Stimulated activated naive CD4-positive, alpha-beta T cell (primary cell): ENCODE measurements at regions not wholly inside any gene's neighbourhood (a gene's known extent, or its start where the extent isn't known, plus 50 kb on each side); places are given as distances from the start of the nearest gene placed in this dataset.
"Not testable (repeated sequence)": the region's sequence is repeated elsewhere in the genome, so short reads cannot be mapped to it uniquely, and the experiment has no call there.

ENCODE experiments used
- DNase-seq, 6 experiments: peaks; one replicate each; lab custom pipeline; 2025; lab: John Stamatoyannopoulos, UW

DNA sequence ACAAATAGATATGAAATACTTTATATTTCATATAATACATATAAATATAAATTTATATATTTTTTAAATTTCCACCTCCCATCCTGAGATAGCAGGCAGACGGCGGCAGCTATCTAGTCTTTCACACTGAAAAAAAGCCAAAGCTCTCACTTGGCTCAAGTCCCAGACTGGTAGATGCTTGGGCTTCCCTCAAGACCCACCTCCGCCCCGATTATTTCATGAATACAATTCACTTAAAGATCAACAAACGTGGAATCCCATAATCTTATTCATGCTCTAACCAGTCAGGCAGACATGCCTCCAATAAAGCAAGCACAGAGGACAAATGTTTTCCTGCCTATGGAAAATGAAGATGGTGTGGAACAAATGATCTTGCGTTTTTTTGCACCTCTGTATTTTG, 275.9 kb upstream of the NR2F2 start:
- DNase-seq: no peak

DNA sequence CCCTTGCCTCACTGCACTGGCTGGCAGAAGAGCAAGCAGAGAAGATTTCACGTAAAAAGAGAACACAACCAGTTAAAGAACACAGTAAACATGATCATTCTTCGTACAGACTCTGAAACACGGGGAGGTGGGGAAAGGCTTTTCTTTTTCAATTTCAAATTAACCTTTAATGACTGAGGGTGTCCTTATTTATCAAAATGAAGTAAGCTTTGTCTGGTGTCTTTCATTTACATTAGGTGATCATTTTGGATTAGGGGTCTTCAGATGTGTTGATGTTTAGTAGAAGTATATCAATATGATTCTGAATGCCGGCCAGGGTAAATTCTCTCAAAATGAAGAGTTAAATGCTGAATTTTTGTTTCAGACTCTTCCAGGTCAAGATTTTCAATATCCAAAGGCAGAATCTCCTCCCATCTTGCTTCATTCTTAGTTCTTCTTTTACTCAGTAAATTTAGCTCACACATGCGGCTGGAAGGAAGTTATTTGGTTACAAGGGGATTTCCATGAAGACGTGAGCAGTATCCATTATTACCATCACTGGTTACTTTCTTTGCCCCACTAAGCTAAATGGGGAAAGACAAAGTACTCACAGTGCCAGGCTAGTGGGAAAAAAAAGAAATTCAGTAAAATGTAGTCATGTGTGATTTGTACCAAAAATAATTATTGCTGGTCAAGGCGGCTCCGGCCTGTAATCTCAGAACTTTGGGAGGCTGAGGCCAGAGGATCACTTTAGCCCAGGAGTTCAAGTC, 272.2 kb upstream of the NR2F2 start:
- no peak for DNase-seq

DNA sequence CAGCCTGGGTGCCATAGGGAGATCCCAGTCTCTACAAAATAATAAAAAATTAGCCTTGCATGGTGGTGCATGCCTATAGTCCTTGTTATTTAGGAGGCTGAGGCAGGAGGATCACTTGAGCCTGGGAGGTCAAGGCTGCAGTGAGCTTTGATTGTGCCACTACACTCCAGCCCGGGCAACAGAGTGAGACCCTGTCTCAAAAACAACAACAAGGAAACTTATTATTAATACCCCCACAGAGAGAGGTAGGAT, 271.7 kb upstream of the NR2F2 start:
- not testable (repeated sequence) for DNase-seq

DNA sequence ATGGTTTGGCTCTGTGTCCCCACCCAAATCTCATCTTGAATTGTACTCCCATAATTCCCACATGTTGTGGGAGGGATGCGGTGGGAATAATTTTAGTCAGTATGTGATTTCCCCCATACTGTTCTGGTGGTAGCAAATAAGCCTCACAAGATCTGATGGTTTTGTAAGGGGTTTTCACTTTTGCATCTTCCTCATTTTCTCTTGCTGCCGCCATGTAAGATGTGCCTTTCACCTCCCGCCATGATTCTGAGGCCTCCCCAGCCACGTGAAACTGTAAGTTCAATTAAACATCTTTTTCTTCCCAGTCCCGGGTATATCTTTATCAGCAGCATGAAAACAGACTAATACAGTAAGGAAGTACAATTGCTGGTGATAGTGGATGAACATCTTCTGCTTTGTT, 269.9 kb upstream of the NR2F2 start:
- DNase-seq: not testable (repeated sequence)

DNA sequence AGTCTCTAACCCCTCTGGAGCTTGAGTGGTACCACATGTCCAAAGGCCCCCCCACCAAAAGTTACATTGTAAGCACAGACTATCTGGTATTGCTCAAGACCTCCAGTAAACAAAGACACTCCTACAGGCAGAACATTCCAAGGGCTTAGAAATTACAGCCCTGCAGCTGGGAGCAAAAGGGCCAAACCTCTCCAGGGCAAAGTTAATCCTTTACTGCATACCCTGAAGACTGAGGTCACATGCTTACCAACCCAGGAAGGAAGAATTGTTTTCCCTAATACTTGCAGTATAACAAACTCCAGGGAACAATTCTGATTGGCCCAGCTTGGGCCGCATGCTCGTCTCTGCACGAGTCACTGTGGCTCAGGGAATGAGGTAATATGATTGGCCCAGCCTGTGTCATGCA, 266.1 kb upstream of the NR2F2 start:
- no peak for DNase-seq

DNA sequence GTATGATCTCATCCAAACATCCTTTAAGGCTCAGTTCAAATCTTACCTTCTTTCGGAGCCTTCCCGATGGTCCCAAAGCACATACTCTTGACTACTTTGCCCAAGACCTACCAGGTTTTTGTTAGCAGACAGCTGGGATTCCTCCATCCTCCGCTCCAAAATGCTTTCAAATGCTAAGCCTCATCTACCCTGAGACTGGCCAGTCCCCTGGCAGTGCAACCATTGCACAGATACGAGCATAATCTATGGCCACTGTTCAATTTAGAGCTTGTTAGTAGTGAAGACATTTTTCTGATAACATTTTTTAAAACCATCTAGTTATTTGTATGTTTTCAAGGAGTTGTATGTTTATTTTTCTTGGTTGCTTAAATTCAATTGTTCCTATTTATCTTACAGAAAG, 264.4 kb upstream of the NR2F2 start:
- no peak for DNase-seq

DNA sequence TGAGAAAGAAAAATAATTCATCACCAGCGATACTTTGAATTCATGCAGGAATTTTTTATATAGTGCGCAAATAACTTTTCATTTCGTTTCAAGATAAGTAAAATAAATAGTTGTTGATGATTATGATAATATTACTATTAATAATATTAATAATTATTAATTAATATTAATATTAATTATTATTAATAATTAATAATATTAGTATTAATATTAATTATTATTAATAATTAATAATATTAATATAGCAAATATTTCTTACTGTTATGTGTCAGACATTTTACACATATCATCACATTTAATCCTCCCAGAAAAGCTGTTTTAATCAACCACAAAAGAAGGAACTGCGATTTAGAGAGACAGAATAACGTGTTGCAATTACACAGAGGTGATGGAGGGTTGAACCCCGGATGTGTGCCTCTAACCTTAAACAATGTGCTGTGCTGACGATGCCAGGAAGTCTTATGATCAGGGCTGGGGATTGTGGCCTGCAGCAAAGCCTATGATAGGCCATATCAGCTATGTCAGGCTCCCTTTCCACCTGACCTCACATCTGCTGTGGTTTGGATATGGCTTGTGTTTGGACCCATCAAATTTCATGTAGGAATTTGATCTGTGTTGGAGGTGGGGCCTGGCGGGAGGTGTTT, 263.5 kb upstream of the NR2F2 start:
- no peak for DNase-seq

DNA sequence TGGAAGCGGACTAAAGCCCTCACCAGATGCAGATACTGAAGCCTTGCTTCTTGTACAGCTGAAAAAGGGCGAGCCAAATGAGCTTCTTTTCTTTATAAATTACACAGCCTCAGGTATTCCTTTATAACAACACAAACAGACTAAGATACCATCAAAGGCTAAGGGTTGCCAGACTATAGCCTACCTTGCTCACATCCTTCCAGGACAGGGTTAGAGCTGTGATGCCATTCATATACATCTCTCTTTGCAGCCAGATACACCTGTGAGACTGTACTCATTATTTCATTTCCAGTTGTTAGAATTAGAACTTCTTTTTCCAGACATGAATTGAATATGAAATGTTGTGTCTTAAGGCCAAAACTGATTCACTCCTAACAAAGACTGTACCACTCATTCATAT, 262.8 kb upstream of the NR2F2 start:
- no peak for DNase-seq

DNA sequence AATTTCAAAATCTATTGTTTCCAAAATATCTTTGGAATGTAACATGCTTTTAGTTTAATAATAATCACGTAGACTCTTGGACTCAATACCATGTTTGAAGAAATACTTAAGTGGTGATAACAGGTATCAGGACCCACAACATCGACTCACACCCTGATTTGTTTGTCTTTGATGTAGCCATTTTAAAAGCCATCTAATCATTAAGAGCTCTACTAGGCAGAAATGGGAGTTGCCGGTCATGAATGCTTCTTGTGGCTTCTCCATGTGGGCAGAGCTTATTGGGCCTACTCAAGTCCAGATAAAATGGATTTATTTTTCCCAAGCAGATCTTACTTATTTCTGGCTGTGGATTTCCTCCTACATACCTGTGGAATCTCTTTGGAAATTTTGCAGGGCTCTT, 261.6 kb upstream of the NR2F2 start:
- DNase-seq: no peak

DNA sequence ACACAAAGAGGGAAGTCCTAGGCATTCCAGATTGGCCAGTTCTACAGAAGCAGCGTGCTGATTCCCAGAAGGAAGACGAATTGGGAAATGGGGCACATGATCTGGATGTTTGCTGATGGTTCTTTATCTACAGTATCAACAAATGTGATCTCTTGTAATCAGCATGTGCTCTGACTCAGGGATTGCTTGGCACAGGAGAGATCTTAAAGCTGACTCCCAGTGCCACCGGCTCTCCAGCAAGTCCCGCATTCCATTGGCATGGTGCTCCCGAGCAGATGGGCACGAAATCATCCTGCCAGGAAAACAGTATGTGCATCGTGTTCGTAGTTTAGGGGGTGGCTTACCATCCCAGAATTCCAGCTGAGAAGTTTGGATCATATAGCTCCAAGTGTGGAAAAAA, 259.9 kb upstream of the NR2F2 start:
- no peak for DNase-seq

DNA sequence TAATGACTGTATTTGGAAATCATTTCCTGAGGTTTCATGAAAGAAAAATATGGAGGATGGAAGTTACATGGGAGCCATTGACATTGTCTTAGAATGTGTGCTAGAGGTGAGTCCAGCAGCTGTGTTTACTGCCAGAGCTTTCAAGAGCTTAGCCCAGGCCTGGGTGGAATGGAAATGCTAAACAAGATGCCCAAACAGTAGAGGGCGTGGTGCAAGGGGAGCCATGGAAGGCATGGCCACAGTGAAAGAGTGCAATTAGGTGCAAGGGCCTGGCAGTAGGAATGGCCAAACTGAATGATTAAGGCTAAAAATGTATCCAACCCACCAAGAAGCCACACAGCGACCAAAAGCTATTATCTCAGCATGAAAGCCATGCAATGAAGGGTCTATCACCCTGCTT, 257.7 kb upstream of the NR2F2 start:
- no peak for DNase-seq

DNA sequence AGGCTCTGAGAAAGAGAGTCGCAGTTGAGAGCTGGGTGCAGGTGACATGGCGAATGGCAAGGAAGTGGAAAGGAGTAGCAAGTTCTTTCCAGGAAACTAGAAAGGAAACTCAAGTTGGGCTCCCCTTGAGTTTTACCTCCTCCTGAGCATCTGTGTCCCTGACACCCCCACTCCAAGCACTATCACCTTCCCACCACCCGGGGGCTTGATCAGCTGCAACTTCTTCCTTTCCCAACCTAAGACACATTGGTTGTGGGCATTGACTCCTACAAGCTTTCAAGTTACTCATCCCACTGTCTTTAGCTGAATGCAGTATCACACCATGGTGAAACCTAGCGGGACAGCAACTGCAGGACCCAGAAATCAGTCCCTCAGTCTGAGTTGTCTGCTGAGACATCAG, 256.6 kb upstream of the NR2F2 start:
- no peak for DNase-seq

DNA sequence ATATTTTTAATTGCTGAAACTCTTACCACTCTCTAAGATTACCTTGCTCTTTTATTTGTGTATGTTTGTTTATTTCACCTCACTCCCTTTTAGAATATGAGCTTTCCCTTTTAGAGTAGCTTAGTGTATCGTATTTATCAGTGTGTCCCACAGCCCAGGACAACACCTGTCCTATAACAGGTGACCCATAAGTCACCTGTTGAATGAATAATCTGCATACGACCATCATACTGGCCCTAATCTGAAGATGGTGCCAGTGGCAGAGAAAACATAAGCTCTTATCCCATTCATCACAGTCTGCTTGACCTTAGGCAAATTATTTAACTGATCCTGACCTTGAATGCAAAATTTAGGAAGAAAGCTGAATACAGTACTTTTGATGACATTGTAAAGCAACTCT, 254.6 kb upstream of the NR2F2 start:
- DNase-seq: no peak

DNA sequence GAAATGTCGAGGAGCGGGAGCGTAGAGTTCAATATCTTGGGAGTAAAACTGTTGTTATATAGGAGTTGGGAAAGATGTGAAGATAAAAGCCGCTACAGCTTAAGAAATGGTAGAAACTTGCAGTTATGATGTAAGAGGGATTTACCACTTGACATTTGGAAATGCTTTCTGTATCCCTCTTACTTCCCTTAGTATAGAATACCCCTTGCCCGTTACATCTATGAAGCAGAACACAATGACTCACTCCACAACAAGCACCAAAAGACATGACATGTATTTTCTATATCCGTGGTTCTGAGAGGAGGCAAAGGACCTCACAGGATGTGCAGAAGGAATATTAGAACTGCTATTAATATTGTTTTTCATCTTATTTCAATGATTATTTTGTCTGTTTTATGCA, 254.2 kb upstream of the NR2F2 start:
- DNase-seq: no peak

DNA sequence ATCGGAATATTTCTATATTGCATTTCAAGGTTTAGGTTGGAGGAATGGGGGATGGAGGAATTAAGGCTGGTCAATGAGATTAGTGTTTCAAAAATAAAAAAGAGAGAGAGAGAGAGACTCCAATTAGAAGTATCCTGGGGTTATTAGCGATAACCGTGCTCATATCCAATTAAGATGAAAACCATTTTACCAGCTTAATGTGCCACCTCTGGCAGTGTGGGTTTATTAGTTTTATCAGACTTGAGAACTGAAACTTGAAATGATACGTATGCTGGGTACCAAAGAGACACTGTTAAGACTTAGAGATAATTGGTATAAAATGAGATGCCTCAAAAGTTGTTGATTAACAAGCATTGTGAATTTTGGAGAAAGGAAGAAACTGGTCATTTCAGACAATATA, 251.5 kb upstream of the NR2F2 start:
- no peak for DNase-seq

DNA sequence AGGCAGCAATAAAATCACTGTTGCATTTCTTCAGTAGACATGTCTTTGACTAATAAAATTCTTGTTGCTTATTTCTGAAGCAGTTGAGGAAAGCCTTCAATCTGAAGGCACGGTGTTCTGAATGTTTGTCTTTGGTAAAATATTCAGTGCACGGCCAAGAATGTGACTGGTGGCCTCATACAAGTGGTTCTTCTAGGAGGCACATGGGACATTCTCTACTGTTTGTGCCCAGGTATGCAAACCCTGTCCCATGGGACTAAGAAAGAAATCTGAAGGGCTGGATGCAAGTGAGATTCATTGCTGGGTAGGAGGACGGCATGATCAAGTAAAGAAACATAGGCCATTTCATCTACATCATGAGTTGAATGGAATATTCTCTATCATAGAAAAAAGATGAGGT, 250.6 kb upstream of the NR2F2 start:
- no peak for DNase-seq

DNA sequence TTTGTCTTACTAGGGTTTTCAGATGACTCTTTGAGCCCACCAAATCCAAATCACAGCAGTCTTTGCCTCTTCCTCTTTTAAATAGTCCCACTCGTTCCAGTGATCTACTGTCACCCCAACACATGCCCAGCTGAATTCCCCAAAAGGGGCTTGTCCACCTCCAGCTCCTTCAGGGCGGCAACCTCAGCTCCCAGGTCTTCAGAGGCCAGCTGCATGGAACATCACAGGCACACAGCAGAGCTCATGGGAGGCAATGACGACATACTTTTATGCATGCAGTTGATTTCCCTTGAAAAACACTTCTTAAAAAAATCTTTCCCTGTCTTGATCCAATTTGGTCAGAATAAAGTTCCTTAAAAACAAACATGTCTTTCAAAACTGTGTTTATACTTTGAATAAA, 244.3 kb upstream of the NR2F2 start:
- no peak for DNase-seq

DNA sequence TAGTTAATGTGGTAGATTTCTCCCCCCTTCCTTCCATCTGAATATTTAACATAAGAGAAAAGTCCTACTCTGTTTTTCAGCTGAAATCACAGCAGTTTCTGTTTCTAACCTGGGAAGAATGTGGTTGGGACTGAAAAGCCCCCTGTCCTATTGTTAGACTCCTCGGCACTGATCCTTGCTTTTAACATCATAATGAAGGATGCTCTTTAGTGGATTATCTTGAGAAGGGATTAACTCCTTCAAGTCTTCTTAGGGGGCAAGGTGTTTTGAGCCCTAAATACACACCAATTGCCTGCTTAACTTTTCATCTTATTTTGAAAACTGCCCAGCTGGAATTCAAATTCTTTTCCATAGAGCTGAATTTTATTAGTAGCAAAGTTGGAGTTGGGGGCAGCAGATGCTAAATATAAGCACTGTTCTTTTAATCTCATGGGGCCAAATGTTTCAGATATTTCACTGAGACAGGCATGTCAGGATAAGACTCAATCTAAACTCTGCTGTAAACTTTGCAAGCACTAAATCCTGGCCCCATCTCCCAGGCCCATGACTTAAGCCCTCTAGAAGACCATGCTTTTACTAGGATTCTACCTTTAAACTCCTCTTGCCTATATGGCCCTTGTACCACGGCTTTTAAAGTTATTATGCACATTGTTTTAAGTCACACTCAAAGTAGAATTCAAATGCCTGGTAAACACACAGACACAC, 243.2 kb upstream of the NR2F2 start:
- DNase-seq: no peak

DNA sequence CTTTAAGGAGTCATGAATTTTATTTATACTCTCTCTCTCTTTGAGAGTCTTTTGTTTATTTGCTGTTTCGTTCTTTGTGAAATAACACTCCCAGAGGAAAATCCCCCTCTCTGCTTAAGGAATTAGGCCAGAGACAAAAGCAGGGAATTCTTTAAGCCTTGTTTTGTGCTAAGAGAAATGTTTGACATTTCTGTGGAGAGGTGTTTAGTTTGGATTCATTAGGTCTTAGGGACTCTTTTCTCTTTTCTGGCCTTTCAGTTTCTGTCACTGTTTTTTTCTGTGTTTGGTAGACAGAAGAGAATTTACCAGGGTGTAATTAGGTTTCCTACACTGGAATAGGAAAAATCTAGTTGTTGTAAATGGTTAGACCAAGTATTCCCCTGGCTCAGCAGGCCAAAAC, 241.8 kb upstream of the NR2F2 start:
- no peak for DNase-seq

DNA sequence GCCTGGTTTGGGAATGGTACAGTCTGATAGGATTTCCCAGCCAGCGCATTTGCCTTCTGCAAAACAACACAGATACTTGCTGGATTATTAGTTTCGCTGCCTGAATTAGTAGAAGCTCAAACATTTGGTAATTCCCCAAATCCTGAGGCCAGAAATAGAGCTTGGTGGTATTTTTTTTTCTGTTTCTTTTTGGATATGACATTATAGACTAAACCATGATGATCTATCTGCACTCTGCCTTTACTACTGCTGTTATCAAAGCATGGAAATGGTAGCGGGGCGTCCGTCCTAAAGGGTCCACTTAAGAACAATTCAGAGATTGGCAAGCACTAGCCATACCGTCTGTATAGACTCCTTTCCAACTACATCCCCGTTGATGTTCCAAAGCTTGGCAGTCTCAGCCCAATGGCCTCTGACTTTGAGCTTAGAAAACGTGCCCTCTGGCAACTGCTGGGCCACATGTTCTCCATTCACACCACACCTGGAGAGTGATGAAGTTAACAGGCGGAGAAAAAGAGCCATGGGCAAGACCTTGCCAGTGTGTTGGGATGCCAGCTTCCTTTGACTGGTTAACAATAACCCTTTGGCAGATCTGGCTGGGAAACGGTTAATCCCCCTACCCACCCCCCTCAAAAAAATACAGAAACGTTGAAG, 241.0 kb upstream of the NR2F2 start:
- DNase-seq: no peak

DNA sequence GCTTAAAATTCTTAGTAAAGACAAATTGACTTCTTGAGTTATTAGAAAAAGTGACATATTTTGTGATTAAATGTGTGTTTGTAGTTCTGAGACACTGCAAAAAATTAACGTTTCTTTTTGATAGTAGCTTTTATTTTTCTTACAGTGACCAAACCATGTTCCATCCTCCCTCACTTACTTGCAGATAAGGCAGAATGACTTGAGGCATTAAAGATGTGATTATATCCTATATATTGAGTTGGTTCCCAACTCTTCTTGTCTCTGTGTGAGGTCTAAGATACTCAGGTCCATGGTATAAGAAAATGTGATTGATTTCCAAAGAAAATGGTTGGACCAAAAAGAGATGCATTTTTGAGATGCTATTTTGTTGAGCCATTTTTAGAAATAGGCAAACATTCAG, 238.3 kb upstream of the NR2F2 start:
- no peak for DNase-seq

DNA sequence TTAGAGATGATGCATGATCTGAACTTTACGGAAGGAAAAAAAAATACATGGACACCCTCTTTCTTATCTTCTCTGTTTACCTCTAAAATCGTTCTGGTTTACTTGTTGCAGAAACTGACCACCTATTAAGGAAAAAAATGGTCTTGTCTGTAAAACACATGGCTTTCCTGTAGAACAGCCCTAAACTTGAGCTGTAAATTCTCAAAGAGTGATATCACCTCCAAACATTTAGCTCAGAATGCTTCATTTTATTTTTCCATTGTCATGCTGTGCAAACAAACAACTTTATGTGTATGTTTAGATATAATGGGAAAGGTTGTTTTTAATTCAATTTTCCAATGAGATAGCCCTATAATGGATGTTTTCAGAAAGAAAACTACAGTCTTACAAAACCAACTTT, 237.4 kb upstream of the NR2F2 start:
- DNase-seq: no peak

DNA sequence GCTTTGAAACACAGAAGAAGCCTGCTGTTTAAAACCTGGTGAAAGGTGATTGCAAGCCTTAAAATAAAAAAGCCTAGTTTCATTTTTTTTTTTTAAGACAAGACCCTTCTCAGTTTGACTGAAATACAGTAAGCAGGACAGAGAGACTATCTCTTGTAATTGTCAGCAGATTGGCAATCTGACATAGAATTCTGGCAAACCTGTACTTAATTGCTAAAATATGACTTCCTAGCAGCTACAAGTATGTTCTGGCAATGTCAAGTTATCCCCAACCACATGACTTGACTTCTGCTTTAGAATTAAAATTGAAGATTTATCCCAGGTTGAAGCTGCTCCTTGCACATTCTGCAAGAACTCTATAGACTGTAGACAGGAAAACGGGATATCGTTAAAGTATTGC, 232.8 kb upstream of the NR2F2 start:
- DNase-seq: no peak
